CD4-positive, alpha-beta T cell treated with Interleukin-15 for 1 hour (primary cell): ENCODE measurements at regions not wholly inside any gene's neighbourhood (a gene's known extent, or its start where the extent isn't known, plus 50 kb on each side); places are given as distances from the start of the nearest gene placed in this dataset.
A peak's percentile ranks its signal among the peaks of the same experiment; 100 is the strongest.

Experiments
- DNase-seq: peaks from one replicate; pipeline ENCODE4 v3.0.0-alpha.2; 2020

- DNase-seq = no peak
Observed at GRCh38 chr22:22421392-22421791, 87.2 kb downstream of the ZNF280B start.

- peak; percentile 87 for DNase-seq
Observed at GRCh38 chr22:22422629-22423112, 85.9 kb downstream of the ZNF280B start.

GRCh38 chr22:22423681-22424080, 84.9 kb downstream of the ZNF280B start:
- no peak for DNase-seq

- no peak for DNase-seq
Observed at GRCh38 chr22:22424210-22424800, 84.2 kb downstream of the ZNF280B start.

GRCh38 chr22:22424956-22425355, 83.6 kb downstream of the ZNF280B start:
- DNase-seq = no peak

GRCh38 chr22:22425356-22425755, 83.2 kb downstream of the ZNF280B start:
- DNase-seq = no peak

- DNase-seq = no peak
Observed at GRCh38 chr22:22425783-22426624, 82.5 kb downstream of the ZNF280B start.

GRCh38 chr22:22427542-22428065, 80.9 kb downstream of the ZNF280B start:
- DNase-seq = no peak

GRCh38 chr22:22428222-22429098, 80.1 kb downstream of the ZNF280B start:
- no peak for DNase-seq

GRCh38 chr22:22429369-22430108, 79.0 kb downstream of the ZNF280B start:
- no peak for DNase-seq

- no peak for DNase-seq
Observed at GRCh38 chr22:22430111-22430820, 78.3 kb downstream of the ZNF280B start.

GRCh38 chr22:22431271-22432220, 77.0 kb downstream of the ZNF280B start:
- peak; percentile 65 for DNase-seq

GRCh38 chr22:22432479-22432878, 76.1 kb downstream of the ZNF280B start:
- DNase-seq = no peak

GRCh38 chr22:22432937-22433336, 75.6 kb downstream of the ZNF280B start:
- DNase-seq = no peak

GRCh38 chr22:22433770-22434169, 74.8 kb downstream of the ZNF280B start:
- DNase-seq = no peak
